ENCODE measurements at regions not wholly inside any gene's neighbourhood (a gene's known extent, or its start where the extent isn't known, plus 50 kb on each side); places are given as distances from the start of the nearest gene placed in this dataset.

GRCh38 chr11:103659206-103659618 lies 377.2 kb upstream of the DDI1 start:
- peak in 1 of 2 donors; percentile 35 for TF ChIP-seq CTCF (conservative IDR thresholded peaks at IDR 0.05 in 1 of 2, IDR thresholded peaks at IDR 0.05 in 1 of 2; ENCODE audit: low read depth in 1 of 2, low read length in 2 of 2)
- TF ChIP-seq EZH2 (IDR thresholded peaks at IDR 0.05; ENCODE audit: low read length, missing control alignments), result no peak
